Stimulated activated CD4-positive, alpha-beta T cell treated with anti-CD3 and anti-CD28 coated beads, Interleukin-12 subunit alpha, Interleukin-12 subunit beta, amount 100 ng/mL, for 48 hours (primary cell): ENCODE measurements at regions not wholly inside any gene's neighbourhood (a gene's known extent, or its start where the extent isn't known, plus 50 kb on each side); places are given as distances from the start of the nearest gene placed in this dataset.
"Not testable (repeated sequence)": the region's sequence is repeated elsewhere in the genome, so short reads cannot be mapped to it uniquely, and the experiment has no call there.

Source experiments
- DNase-seq, 3 donors: peaks; one replicate each; pipeline ENCODE4 v3.0.0-alpha.2; 2020; ENCODE audit warnings: low read depth in 2 of 3, low spot score in 1 of 3

- no peak for DNase-seq
Measured at GRCh38 chr5:112472614-112473013, 53.5 kb upstream of the EPB41L4A start.

- DNase-seq, result no peak
Measured at GRCh38 chr5:112473989-112474388, 54.9 kb upstream of the EPB41L4A start.

- no peak for DNase-seq
Measured at GRCh38 chr5:112475747-112476365, 56.8 kb upstream of the EPB41L4A start.

- DNase-seq, result no peak
Measured at GRCh38 chr5:112479418-112479817, 60.3 kb upstream of the EPB41L4A start.

GRCh38 chr5:112480501-112480900 is 61.4 kb upstream of the EPB41L4A start:
- DNase-seq, result no peak

GRCh38 chr5:112483704-112484103 is 64.6 kb upstream of the EPB41L4A start:
- DNase-seq, result no peak

- DNase-seq, result no peak
Measured at GRCh38 chr5:112485934-112486355, 66.9 kb upstream of the EPB41L4A start.

- no peak for DNase-seq
Measured at GRCh38 chr5:112491257-112491656, 72.2 kb upstream of the EPB41L4A start.

- peak; percentile 0 to 12 (median 2) for DNase-seq
Measured at GRCh38 chr5:112492291-112492690, 73.2 kb upstream of the EPB41L4A start.

- not testable (repeated sequence) for DNase-seq
Measured at GRCh38 chr5:112503749-112504501, 84.8 kb upstream of the EPB41L4A start.

GRCh38 chr5:112509097-112509496 is 90.0 kb upstream of the EPB41L4A start:
- DNase-seq, result not testable (repeated sequence)

- DNase-seq, result no peak
Measured at GRCh38 chr5:112511920-112512319, 92.8 kb upstream of the EPB41L4A start.

GRCh38 chr5:112512901-112513300 is 93.8 kb upstream of the EPB41L4A start:
- no peak for DNase-seq

- no peak for DNase-seq
Measured at GRCh38 chr5:112514111-112514510, 95.0 kb upstream of the EPB41L4A start.

- DNase-seq, result not testable (repeated sequence)
Measured at GRCh38 chr5:112520474-112520873, 101.4 kb upstream of the EPB41L4A start.

GRCh38 chr5:112522891-112523673 is 104.0 kb upstream of the EPB41L4A start:
- DNase-seq, result not testable (repeated sequence)

- not testable (repeated sequence) for DNase-seq
Measured at GRCh38 chr5:112523674-112524263, 104.7 kb upstream of the EPB41L4A start.

- DNase-seq, result no peak
Measured at GRCh38 chr5:112525217-112525616, 106.1 kb upstream of the EPB41L4A start.

- DNase-seq, result no peak
Measured at GRCh38 chr5:112528928-112529327, 109.9 kb upstream of the EPB41L4A start.

- no peak for DNase-seq
Measured at GRCh38 chr5:112529525-112529924, 110.4 kb upstream of the EPB41L4A start.

- DNase-seq, result no peak
Measured at GRCh38 chr5:112532654-112533360, 113.7 kb upstream of the EPB41L4A start.
